HCT116 (cell line): ENCODE measurements at regions not wholly inside any gene's neighbourhood (a gene's known extent, or its start where the extent isn't known, plus 50 kb on each side); places are given as distances from the start of the nearest gene placed in this dataset.

Experiments used
- ATAC-seq: fragments of 200-7000 bp; cut with Tn5 transposase; 2 replicates; pipeline ENCODE4 v1.9.1; 2020; ENCODE audit warnings: mild to moderate bottlenecking, moderate library complexity
- BruUV-seq: library from RNA; stranded (reverse); fragments of 400-500 nt; replicated peaks from 2 replicates; lab custom pipeline; 2021; lab: Mats Ljungman, UMichigan
- CTCF ChIA-PET: fragments of 300-600 bp; sonication (Branson Sonifier 250); formaldehyde crosslinking; loops from one replicate; lab custom pipeline; 2021; ENCODE audit warnings: antibody characterized with exemption; lab: Charles Lee
- POLR2A ChIA-PET: fragments of 300-600, 350-600 bp; sonication (Branson Sonifier 250); formaldehyde crosslinking; loops from one replicate; lab custom pipeline; 2021; ENCODE audit warnings: antibody characterized with exemption; lab: Charles Lee
- RAD21 ChIA-PET, 2 experiments: fragments of 300-600 bp; sonication (Branson Sonifier 250); formaldehyde crosslinking; loops; one replicate each; lab custom pipeline; 2023; ENCODE audit warnings: low total read pairs in 2 of 2; ENCODE audit not compliant: uncharacterized antibody in 2 of 2, unreplicated experiment in 2 of 2, low non-redundant PET in 1 of 2; lab: Charles Lee
- DNase-seq: peaks from one replicate; pipeline ENCODE4 v3.0.0-alpha.2; 2010; ENCODE audit warnings: low read depth, low spot score
- H2AFZ ChIP-seq: fragments of 200-600 bp; shearing (Covaris generic), sonication (generic); 2 replicates; pipeline ENCODE4 v1.6.1; 2017; ENCODE audit warnings: low read depth, mixed run types, mixed read lengths, antibody characterized with exemption, low read length; ENCODE audit not compliant: poor library complexity, severe bottlenecking
- H3K27ac ChIP-seq: 2 replicates; pipeline ENCODE4 v1.5.1; 2012; ENCODE audit warnings: low read depth, low read length
- H3K27me3 ChIP-seq: fragments of 200-600 bp; sonication (generic); 2 replicates; pipeline ENCODE4 v1.6.1; 2016; ENCODE audit warnings: mixed run types, low read length, mixed read lengths; ENCODE audit not compliant: insufficient read depth
- H3K36me3 ChIP-seq, 2 experiments: fragments of 200-500 bp in 1 of 2; fragments of 200-600 bp in 1 of 2; sonication (Bioruptor generic) in 1 of 2; sonication (generic) in 1 of 2; 2 replicates each; pipeline versions ENCODE4 v1.5.1 to v1.6.1; 2014 to 2016; ENCODE audit warnings: low read length in 2 of 2, inconsistent platforms in 1 of 2, mixed read lengths in 1 of 2, mixed run types in 1 of 2; ENCODE audit not compliant: insufficient read depth in 2 of 2, control insufficient read depth in 1 of 2
- H3K4me1 ChIP-seq, 2 experiments: fragments of 200-600 bp in 1 of 2; sonication (generic) in 1 of 2; 2 replicates each; pipeline versions ENCODE4 v1.5.1 to v1.6.1; 2012 to 2017; ENCODE audit warnings: low read length in 2 of 2, inconsistent platforms in 1 of 2, mild to moderate bottlenecking in 1 of 2, mixed read lengths in 1 of 2, mixed run types in 1 of 2, moderate library complexity in 1 of 2; ENCODE audit not compliant: insufficient read depth in 2 of 2, control insufficient read depth in 1 of 2
- H3K4me2 ChIP-seq: fragments of 200-600 bp; sonication (generic); 2 replicates; pipeline ENCODE4 v1.6.1; 2017; ENCODE audit warnings: mixed run types, low read length, mixed read lengths
- H3K4me3 ChIP-seq, 2 experiments: fragments of 200-600 bp in 1 of 2; sonication (generic) in 1 of 2; replicated peaks in 1 of 2; 2 replicates each; pipeline ENCODE4 v1.5.1; 2011 to 2016; ENCODE audit warnings: low read length in 2 of 2, control low read depth in 1 of 2, low read depth in 1 of 2, mild to moderate bottlenecking in 1 of 2, mixed read lengths in 1 of 2, mixed run types in 1 of 2
- H3K79me2 ChIP-seq: fragments of 200-600 bp; sonication (generic); 2 replicates; pipeline ENCODE4 v1.6.1; 2017; ENCODE audit warnings: mild to moderate bottlenecking, mixed run types, low read length, moderate library complexity, mixed read lengths; ENCODE audit not compliant: insufficient read depth
- H3K9ac ChIP-seq: fragments of 200-600 bp; sonication (generic); 2 replicates; pipeline ENCODE4 v1.6.1; 2016; ENCODE audit warnings: low read length, mixed read lengths
- H3K9me2 ChIP-seq: fragments of 200-600 bp; sonication (generic), shearing (Covaris generic); 2 replicates; pipeline ENCODE4 v1.6.1; 2017; ENCODE audit warnings: mixed run types, mild to moderate bottlenecking, moderate library complexity; ENCODE audit not compliant: insufficient read depth
- H3K9me3 ChIP-seq, 2 experiments: fragments of 200-500 bp in 1 of 2; fragments of 200-600 bp in 1 of 2; sonication (Bioruptor generic) in 1 of 2; sonication (generic) in 1 of 2; 2 replicates each; pipeline ENCODE4 v1.6.1; 2014 to 2017; ENCODE audit warnings: low read length in 2 of 2, mixed read lengths in 2 of 2, inconsistent platforms in 1 of 2, low read depth in 1 of 2, mild to moderate bottlenecking in 1 of 2, mixed run types in 1 of 2, moderate library complexity in 1 of 2; ENCODE audit not compliant: control insufficient read depth in 1 of 2, insufficient read depth in 1 of 2
- H4K20me1 ChIP-seq: fragments of 200-600 bp; sonication (generic), shearing (Covaris generic); 2 replicates; pipeline ENCODE4 v1.6.1; 2017; ENCODE audit warnings: mixed run types, mild to moderate bottlenecking, moderate library complexity; ENCODE audit not compliant: insufficient read depth
- ATF3 ChIP-seq: IDR thresholded peaks from 2 replicates; pipeline ENCODE4 v1.6.1; 2012
- CEBPB ChIP-seq: IDR thresholded peaks from 2 replicates; pipeline ENCODE4 v1.6.1; 2012; ENCODE audit warnings: low read depth
- CTCF ChIP-seq, 3 experiments: fragments of 200-600 bp in 1 of 3; sonication (generic) in 1 of 3; IDR thresholded peaks in 2 of 3; conservative IDR thresholded peaks in 1 of 3; 2 replicates each; pipeline ENCODE4 v1.5.1; 2012 to 2017; ENCODE audit warnings: low read depth in 2 of 3, low read length in 2 of 3, antibody characterized with exemption in 1 of 3, borderline replicate concordance in 1 of 3, control low read depth in 1 of 3, mild to moderate bottlenecking in 1 of 3, mixed read lengths in 1 of 3, mixed run types in 1 of 3, moderate library complexity in 1 of 3; ENCODE audit not compliant: insufficient read depth in 1 of 3
- POLR2A ChIP-seq: IDR thresholded peaks from 2 replicates; pipeline ENCODE4 v1.7.0; 2011; ENCODE audit warnings: borderline replicate concordance; ENCODE audit not compliant: insufficient read depth, insufficient read length; ENCODE audit errors: extremely low read depth
- POLR2AphosphoS5 ChIP-seq: IDR thresholded peaks from 2 replicates; pipeline ENCODE4 v1.6.1; 2011; ENCODE audit warnings: mild to moderate bottlenecking, low read depth, low read length, moderate library complexity
- REST ChIP-seq: IDR thresholded peaks from 2 replicates; pipeline ENCODE4 v1.6.1; 2012; ENCODE audit warnings: low read depth
- SIN3A ChIP-seq: IDR thresholded peaks from 2 replicates; pipeline ENCODE4 v1.6.1; 2012; ENCODE audit warnings: low read depth
- SRF ChIP-seq: IDR thresholded peaks from 2 replicates; pipeline ENCODE4 v1.6.1; 2012; ENCODE audit warnings: low read depth
- TCF7L2 ChIP-seq: IDR thresholded peaks from 2 replicates; pipeline ENCODE4 v1.7.0; 2011; ENCODE audit warnings: borderline replicate concordance, inconsistent platforms; ENCODE audit not compliant: insufficient read depth, insufficient read length; ENCODE audit errors: extremely low read depth
- YY1 ChIP-seq: IDR thresholded peaks from 2 replicates; pipeline ENCODE4 v1.6.1; 2011; ENCODE audit warnings: low read length, low read depth, moderate library complexity, mild to moderate bottlenecking; ENCODE audit not compliant: insufficient replicate concordance; ENCODE audit errors: extremely low read depth
- ZBTB33 ChIP-seq: IDR thresholded peaks from 2 replicates; pipeline ENCODE4 v1.6.1; 2011; ENCODE audit warnings: mild to moderate bottlenecking, low read length, moderate library complexity; ENCODE audit not compliant: insufficient replicate concordance; ENCODE audit errors: extremely low read depth
- ZNF274 ChIP-seq: fragments of 200-500 bp; sonication (Bioruptor generic); IDR thresholded peaks from 2 replicates; pipeline ENCODE4 v1.6.1; 2014; ENCODE audit warnings: mild to moderate bottlenecking, low read depth, low read length, inconsistent platforms
- intact Hi-C: fragments of 100-400 bp; cut with micrococcal nuclease; formaldehyde crosslinking; loops from 2 replicates; pipeline ENCODE4 v1.10.0; 2022

- RAD21 ChIA-PET = no interaction called here
- H3K79me2 ChIP-seq = no peaks in the 10 kb centered on the region
Measured at GRCh38 chr16:60463986-60464385, 1572.3 kb downstream of the CDH8 start.

More at GRCh38 chr16:60463986-60464385, 1572.3 kb downstream of the CDH8 start:
- ChIA-PET CTCF (no interaction called here), POLR2A (no interaction called here)
- intact Hi-C loops = no loop called here
- Histone ChIP-seq H3K9me2 (no peaks in the 10 kb centered on the region), H2AFZ (no peak overlapping the region), H3K4me1 (no peaks in the 10 kb centered on the region), H3K27me3 (no peaks in the 10 kb centered on the region), H4K20me1 (no peaks in the 10 kb centered on the region), H3K36me3 (no peaks in the 10 kb centered on the region), H3K4me3 (no peak overlapping the region), H3K9me3 (peaks cover 13 to 20% of the 10 kb centered on the region in 2 experiments; a peak in 2 of 4 replicates), H3K4me2 (no peak overlapping the region), H3K9ac (no peak overlapping the region), H3K27ac (no peak overlapping the region)
- BruUV-seq = no TSS peak
- DNase-seq = no peak
- ATAC-seq = no peak
- no peak for TF ChIP-seq ZNF274
- no peak for TF ChIP-seq ATF3
- TF ChIP-seq REST = no peak
- no peak for TF ChIP-seq CEBPB
- no peak for TF ChIP-seq ZBTB33
- TF ChIP-seq TCF7L2 = no peak
- TF ChIP-seq POLR2A = no peak
- no peak for TF ChIP-seq CTCF (IDR thresholded peaks at IDR 0.05 in 2 of 3, conservative IDR thresholded peaks at IDR 0.05 in 1 of 3; ENCODE audit: borderline replicate concordance in 1 of 3, insufficient read depth in 1 of 3, low read depth in 2 of 3, low read length in 2 of 3)
- no peak for TF ChIP-seq POLR2AphosphoS5
- no peak for TF ChIP-seq SIN3A
- no peak for TF ChIP-seq SRF
- no peak for TF ChIP-seq YY1
